Adipocyte (in vitro differentiated cells): ENCODE measurements at regions not wholly inside any gene's neighbourhood (a gene's known extent, or its start where the extent isn't known, plus 50 kb on each side); places are given as distances from the start of the nearest gene placed in this dataset.

ENCODE experiments used
- DNase-seq: peaks from one replicate; pipeline ENCODE4 v3.0.0-alpha.2; 2015; ENCODE audit warnings: low read depth
- H3K27me3 ChIP-seq: replicated peaks from 2 replicates; pipeline ENCODE4 v1.7.0; 2013; ENCODE audit warnings: mild to moderate bottlenecking, low read length, moderate library complexity; ENCODE audit not compliant: control insufficient read depth, insufficient read depth
- H3K36me3 ChIP-seq: 2 replicates; pipeline ENCODE4 v1.7.0; 2013; ENCODE audit warnings: low read length, mild to moderate bottlenecking, moderate library complexity; ENCODE audit not compliant: control insufficient read depth, insufficient read depth, severe bottlenecking
- H3K4me1 ChIP-seq: 2 replicates; pipeline ENCODE4 v1.7.0; 2013; ENCODE audit warnings: mild to moderate bottlenecking, low read length, moderate library complexity; ENCODE audit not compliant: control insufficient read depth, insufficient read depth
- H3K4me3 ChIP-seq: 2 replicates; pipeline ENCODE4 v1.7.0; 2013; ENCODE audit warnings: mild to moderate bottlenecking, low read length, moderate library complexity
- H3K9ac ChIP-seq: 2 replicates; pipeline ENCODE4 v1.7.0; 2013; ENCODE audit warnings: mild to moderate bottlenecking, low read length, moderate library complexity
- H3K9me3 ChIP-seq: 2 replicates; pipeline ENCODE4 v1.7.0; 2013; ENCODE audit warnings: mild to moderate bottlenecking, low read length, moderate library complexity; ENCODE audit not compliant: control insufficient read depth

DNA sequence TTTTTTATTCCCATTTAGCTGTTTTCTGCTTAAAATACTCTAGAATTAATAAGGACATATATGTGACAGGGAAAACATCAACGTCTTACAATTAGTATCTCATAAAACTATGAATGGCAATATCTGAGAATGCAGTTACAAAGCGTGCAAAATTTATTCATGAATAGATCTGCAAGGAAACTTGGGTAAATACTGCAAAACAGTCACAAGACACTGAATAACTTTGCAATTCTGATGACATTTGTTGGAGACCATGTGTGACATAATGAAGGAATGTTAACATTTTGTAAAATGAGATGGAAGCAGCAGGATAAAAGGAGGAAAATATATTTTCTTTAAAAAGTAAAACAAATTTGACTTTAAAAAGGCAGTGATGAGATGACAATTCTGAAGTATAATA lies 480.9 kb upstream of the SEMA6A start:
- Histone ChIP-seq H3K4me1 (no peaks in the 10 kb centered on the region), H3K36me3 (no peaks in the 10 kb centered on the region), H3K9ac (no peak overlapping the region), H3K9me3 (no peaks in the 10 kb centered on the region), H3K27me3 (no peaks in the 10 kb centered on the region), H3K4me3 (no peak overlapping the region)
- no peak for DNase-seq

- no peak for DNase-seq
- no peaks in the 10 kb centered on the region for H3K27me3 ChIP-seq
- no peak overlapping the region for H3K4me3 ChIP-seq
- no peak overlapping the region for H3K9ac ChIP-seq
- no peaks in the 10 kb centered on the region for H3K9me3 ChIP-seq
- H3K36me3 ChIP-seq, result no peaks in the 10 kb centered on the region
- no peaks in the 10 kb centered on the region for H3K4me1 ChIP-seq
These were observed 480.3 kb upstream of the SEMA6A start for GRCh38 chr5:117054911-117055310.

DNA sequence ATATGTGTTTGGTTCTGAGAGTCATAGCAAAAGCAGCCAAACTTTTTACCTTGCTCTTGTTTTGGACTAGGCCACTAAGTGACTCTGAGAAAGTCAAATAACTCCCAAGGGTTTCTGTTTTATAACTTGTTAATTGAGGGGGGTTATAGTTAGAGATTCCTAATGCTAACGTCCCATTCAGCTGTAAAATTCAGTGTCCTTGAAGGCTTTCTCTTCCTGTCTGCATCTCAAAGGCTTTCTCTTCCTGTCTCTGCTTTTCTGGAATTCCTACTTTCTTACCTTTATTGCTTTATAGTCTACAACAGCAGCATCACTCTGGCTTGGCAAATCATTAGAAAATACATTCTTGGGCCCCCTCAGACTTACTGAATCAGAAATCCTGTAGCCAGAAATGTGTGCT lies 479.5 kb upstream of the SEMA6A start:
- H3K36me3 ChIP-seq, result no peaks in the 10 kb centered on the region
- H3K27me3 ChIP-seq, result no peaks in the 10 kb centered on the region
- H3K4me3 ChIP-seq, result no peak overlapping the region
- no peak for DNase-seq
- H3K9ac ChIP-seq, result no peak overlapping the region
- H3K9me3 ChIP-seq, result no peaks in the 10 kb centered on the region
- H3K4me1 ChIP-seq, result no peaks in the 10 kb centered on the region

DNA sequence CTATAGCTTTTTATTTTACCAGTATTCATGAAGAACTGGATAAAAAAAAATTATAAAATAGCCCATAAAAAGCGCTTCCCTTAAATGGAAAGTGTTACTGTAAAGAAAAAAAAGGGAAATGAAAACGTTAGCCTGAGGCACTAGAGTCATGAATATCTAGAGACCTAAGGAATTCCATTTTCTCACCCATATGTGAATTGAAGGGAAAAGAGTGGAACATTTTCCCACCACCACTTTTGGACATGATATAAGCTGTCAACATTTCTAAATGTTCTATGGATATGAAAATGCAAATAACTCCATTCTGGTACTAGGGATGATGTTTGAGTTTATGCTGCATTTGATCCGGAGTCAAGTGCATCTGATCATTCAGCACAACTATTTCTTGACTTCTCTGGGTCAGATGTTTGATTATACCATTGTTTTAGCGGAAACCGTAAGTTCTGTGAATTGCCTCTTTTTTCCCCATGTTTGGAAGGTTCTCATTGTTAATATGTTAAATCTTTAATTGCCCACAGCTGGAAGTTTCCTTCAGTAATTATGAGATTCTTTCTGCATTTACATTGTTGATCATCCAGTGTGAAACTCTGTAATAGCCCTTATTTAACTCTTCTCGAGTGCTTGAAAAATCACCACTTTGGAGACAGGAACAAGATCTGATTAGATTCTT lies 467.4 kb upstream of the SEMA6A start:
- H3K27me3 ChIP-seq, result no peaks in the 10 kb centered on the region
- H3K36me3 ChIP-seq, result no peaks in the 10 kb centered on the region
- no peak overlapping the region for H3K4me3 ChIP-seq
- no peak for DNase-seq
- H3K4me1 ChIP-seq, result no peaks in the 10 kb centered on the region
- no peaks in the 10 kb centered on the region for H3K9me3 ChIP-seq
- no peak overlapping the region for H3K9ac ChIP-seq

DNA sequence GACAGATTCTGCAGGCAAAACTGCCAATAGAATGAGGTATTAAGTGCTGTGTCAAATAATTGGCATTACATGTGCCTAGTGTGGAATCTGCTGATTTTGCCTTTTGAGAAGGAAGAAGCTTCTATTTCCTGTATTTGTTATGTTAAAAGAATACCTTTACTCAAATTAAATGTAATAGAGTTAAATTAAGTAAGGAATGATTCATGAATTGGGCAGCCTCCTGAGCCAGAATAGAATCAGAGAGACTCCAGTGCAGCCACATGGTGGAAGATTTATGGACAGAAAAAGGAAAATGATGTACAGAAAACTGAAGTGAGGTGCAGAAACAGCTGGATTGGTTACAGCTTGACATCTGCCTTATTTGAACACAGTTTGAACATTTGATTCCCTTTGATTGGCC lies 464.4 kb upstream of the SEMA6A start:
- Histone ChIP-seq H3K9ac (no peak overlapping the region), H3K4me3 (no peak overlapping the region), H3K4me1 (no peaks in the 10 kb centered on the region), H3K9me3 (no peaks in the 10 kb centered on the region), H3K27me3 (no peaks in the 10 kb centered on the region), H3K36me3 (no peaks in the 10 kb centered on the region)
- no peak for DNase-seq

DNA sequence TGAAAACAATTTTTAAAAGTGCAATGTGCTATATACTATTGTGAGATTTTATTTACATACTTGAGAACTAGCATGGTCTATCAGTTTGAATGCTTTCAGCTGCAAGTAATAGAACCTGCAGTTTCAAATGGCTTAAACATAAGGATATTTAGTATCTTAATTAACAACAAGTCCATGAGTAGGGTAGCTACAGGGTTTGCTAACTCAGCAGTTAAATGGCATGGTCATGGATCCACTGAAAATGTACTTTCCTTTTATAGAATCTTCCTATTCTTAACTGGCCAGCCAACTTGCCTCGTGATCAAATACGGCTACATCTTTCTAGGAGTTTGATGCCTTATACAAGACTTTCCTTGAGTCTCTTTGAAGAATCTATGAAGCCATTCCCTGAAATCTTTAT lies 452.8 kb upstream of the SEMA6A start:
- H3K27me3 ChIP-seq, result no peaks in the 10 kb centered on the region
- H3K4me1 ChIP-seq, result no peaks in the 10 kb centered on the region
- H3K36me3 ChIP-seq, result no peaks in the 10 kb centered on the region
- no peaks in the 10 kb centered on the region for H3K9me3 ChIP-seq
- no peak overlapping the region for H3K4me3 ChIP-seq
- H3K9ac ChIP-seq, result no peak overlapping the region
- DNase-seq, result no peak

DNA sequence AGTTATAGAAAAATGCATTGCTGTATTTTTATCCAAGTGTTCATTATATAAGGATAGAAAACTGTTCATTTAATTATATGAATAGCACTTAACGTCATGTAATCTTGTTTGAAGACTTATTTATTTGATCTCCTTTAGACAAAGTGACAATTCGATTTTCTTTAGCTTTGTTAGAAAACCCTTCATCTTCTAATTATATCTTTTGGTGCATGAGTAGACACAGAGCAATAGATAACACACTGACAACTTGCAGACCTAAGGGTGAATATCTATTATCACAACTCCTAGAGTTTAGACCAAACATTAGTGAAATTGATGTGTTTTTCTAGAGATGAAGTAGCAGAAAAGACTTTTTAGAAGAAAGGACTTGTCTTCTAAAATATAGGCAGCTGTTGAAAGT lies 446.4 kb upstream of the SEMA6A start:
- H3K27me3 ChIP-seq, result no peaks in the 10 kb centered on the region
- H3K9ac ChIP-seq, result no peak overlapping the region
- no peaks in the 10 kb centered on the region for H3K4me1 ChIP-seq
- H3K9me3 ChIP-seq, result no peaks in the 10 kb centered on the region
- H3K36me3 ChIP-seq, result no peaks in the 10 kb centered on the region
- H3K4me3 ChIP-seq, result no peak overlapping the region
- no peak for DNase-seq

DNA sequence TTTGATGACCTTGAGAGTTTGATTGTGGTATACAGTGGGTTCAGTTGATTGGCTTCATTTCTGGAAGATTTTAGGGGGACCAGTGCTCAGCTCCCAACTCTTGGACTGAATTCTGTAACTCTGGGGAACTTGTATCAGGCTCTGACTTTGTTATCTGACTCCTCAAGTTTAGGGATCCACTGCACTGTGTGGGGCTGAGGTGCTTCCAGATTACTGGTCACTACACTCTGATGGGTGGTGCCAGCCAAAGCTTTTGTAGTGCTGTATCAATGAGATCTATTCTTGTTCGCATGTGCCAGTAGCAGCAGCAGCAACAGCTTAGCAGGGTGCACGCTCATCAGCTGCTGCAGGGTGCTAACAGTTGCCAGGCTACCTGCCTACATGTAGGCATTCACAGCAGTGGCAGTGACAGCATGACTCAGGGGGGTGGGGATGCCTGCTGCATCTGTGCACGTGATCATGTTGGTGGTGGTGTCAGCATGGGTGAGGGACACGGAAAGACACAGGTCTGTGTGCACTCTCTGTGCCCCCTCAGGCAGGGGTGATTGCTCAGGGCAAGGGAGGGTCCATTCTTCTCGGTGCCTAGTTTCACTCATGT lies 438.8 kb upstream of the SEMA6A start:
- Histone ChIP-seq H3K4me1 (no peaks in the 10 kb centered on the region), H3K9me3 (peaks cover 20% of the 10 kb centered on the region), H3K27me3 (no peaks in the 10 kb centered on the region), H3K4me3 (no peak overlapping the region), H3K9ac (no peak overlapping the region), H3K36me3 (no peaks in the 10 kb centered on the region)
- DNase-seq, result no peak

- peaks cover 20% of the 10 kb centered on the region for H3K9me3 ChIP-seq
- H3K9ac ChIP-seq, result no peak overlapping the region
- DNase-seq, result no peak
These were observed 436.0 kb upstream of the SEMA6A start for GRCh38 chr5:117010574-117010973.

GRCh38 chr5:116998024-116998423 lies 423.4 kb upstream of the SEMA6A start:
- Histone ChIP-seq H3K4me3 (no peak overlapping the region), H3K9ac (no peak overlapping the region), H3K4me1 (no peaks in the 10 kb centered on the region), H3K36me3 (no peaks in the 10 kb centered on the region), H3K27me3 (no peaks in the 10 kb centered on the region), H3K9me3 (no peaks in the 10 kb centered on the region)
- no peak for DNase-seq

More at GRCh38 chr5:117010574-117010973, 436.0 kb upstream of the SEMA6A start:
- Histone ChIP-seq H3K4me1 (no peaks in the 10 kb centered on the region), H3K27me3 (no peaks in the 10 kb centered on the region), H3K4me3 (no peak overlapping the region), H3K36me3 (no peaks in the 10 kb centered on the region)

GRCh38 chr5:116992681-116993080 lies 418.1 kb upstream of the SEMA6A start:
- no peaks in the 10 kb centered on the region for H3K36me3 ChIP-seq
- DNase-seq, result no peak
- no peak overlapping the region for H3K9ac ChIP-seq
- H3K4me3 ChIP-seq, result no peak overlapping the region
- H3K4me1 ChIP-seq, result no peaks in the 10 kb centered on the region
- H3K27me3 ChIP-seq, result no peaks in the 10 kb centered on the region
- H3K9me3 ChIP-seq, result no peaks in the 10 kb centered on the region

- H3K27me3 ChIP-seq, result no peaks in the 10 kb centered on the region
- no peaks in the 10 kb centered on the region for H3K4me1 ChIP-seq
- H3K9me3 ChIP-seq, result no peaks in the 10 kb centered on the region
- H3K9ac ChIP-seq, result no peak overlapping the region
- DNase-seq, result no peak
- no peak overlapping the region for H3K4me3 ChIP-seq
- H3K36me3 ChIP-seq, result no peaks in the 10 kb centered on the region
These were observed 415.4 kb upstream of the SEMA6A start for GRCh38 chr5:116989995-116990394.
